DMS 273 treated with DMSO at 0.1 percent for 48 hours (cell line): ENCODE measurements at regions not wholly inside any gene's neighbourhood (a gene's known extent, or its start where the extent isn't known, plus 50 kb on each side); places are given as distances from the start of the nearest gene placed in this dataset.
"Not testable (repeated sequence)": the region's sequence is repeated elsewhere in the genome, so short reads cannot be mapped to it uniquely, and the experiment has no call there.

Source experiments
- DNase-seq: peaks from one replicate; lab custom pipeline; 2025; lab: John Stamatoyannopoulos, UW

- no peak for DNase-seq
Measured at GRCh38 chr2:236415684-236416444, 151.7 kb upstream of the ASB18 start.

- no peak for DNase-seq
Measured at GRCh38 chr2:236417150-236417549, 152.5 kb upstream of the ACKR3 start.

GRCh38 chr2:236430584-236430983, 139.0 kb upstream of the ACKR3 start:
- no peak for DNase-seq

- DNase-seq: no peak
Measured at GRCh38 chr2:236434593-236434992, 135.0 kb upstream of the ACKR3 start.

GRCh38 chr2:236440110-236440881, 129.3 kb upstream of the ACKR3 start:
- DNase-seq: no peak

GRCh38 chr2:236444187-236444586, 125.4 kb upstream of the ACKR3 start:
- no peak for DNase-seq

- no peak for DNase-seq
Measured at GRCh38 chr2:236445678-236446077, 123.9 kb upstream of the ACKR3 start.

- no peak for DNase-seq
Measured at GRCh38 chr2:236446521-236446920, 123.1 kb upstream of the ACKR3 start.

GRCh38 chr2:236449167-236449761, 120.4 kb upstream of the ACKR3 start:
- no peak for DNase-seq

- DNase-seq: no peak
Measured at GRCh38 chr2:236452238-236452637, 117.4 kb upstream of the ACKR3 start.

- DNase-seq: no peak
Measured at GRCh38 chr2:236454076-236454475, 115.5 kb upstream of the ACKR3 start.

- DNase-seq: no peak
Measured at GRCh38 chr2:236459393-236459792, 110.2 kb upstream of the ACKR3 start.

GRCh38 chr2:236464140-236464539, 105.5 kb upstream of the ACKR3 start:
- DNase-seq: no peak

- DNase-seq: no peak
Measured at GRCh38 chr2:236472720-236473495, 96.7 kb upstream of the ACKR3 start.

GRCh38 chr2:236473691-236474090, 95.9 kb upstream of the ACKR3 start:
- no peak for DNase-seq

- no peak for DNase-seq
Measured at GRCh38 chr2:236479814-236480213, 89.8 kb upstream of the ACKR3 start.

GRCh38 chr2:236483102-236483501, 86.5 kb upstream of the ACKR3 start:
- DNase-seq: no peak

GRCh38 chr2:236485519-236485918, 84.1 kb upstream of the ACKR3 start:
- DNase-seq: no peak

- DNase-seq: not testable (repeated sequence)
Measured at GRCh38 chr2:236489083-236489482, 80.5 kb upstream of the ACKR3 start.

GRCh38 chr2:236489895-236490404, 79.7 kb upstream of the ACKR3 start:
- no peak for DNase-seq

GRCh38 chr2:236496340-236496739, 73.3 kb upstream of the ACKR3 start:
- DNase-seq: no peak

- DNase-seq: no peak
Measured at GRCh38 chr2:236498369-236498768, 71.3 kb upstream of the ACKR3 start.
